Endothelial cell of umbilical vein (primary cell): ENCODE measurements at regions not wholly inside any gene's neighbourhood (a gene's known extent, or its start where the extent isn't known, plus 50 kb on each side); places are given as distances from the start of the nearest gene placed in this dataset.

Experiments used
- BruUV-seq: library from RNA; stranded (reverse); fragments of 400-500 nt; replicated peaks from 2 replicates; lab custom pipeline; 2021; lab: Mats Ljungman, UMichigan
- CTCF ChIA-PET: fragments of 300-600, 350-600 bp; sonication (Branson Sonifier 250); formaldehyde crosslinking; loops from one replicate; lab custom pipeline; 2021; ENCODE audit warnings: antibody characterized with exemption, inconsistent platforms; lab: Charles Lee
- POLR2A ChIA-PET: fragments of 300-600, 350-600 bp; sonication (Branson Sonifier 250); formaldehyde crosslinking; loops from one replicate; lab custom pipeline; 2021; ENCODE audit warnings: antibody characterized with exemption, inconsistent platforms; lab: Charles Lee
- DNase-seq: peaks from one replicate; pipeline ENCODE4 v3.0.0-alpha.2; 2011; ENCODE audit warnings: low read depth, low spot score
- FAIRE-seq: peaks from 2 replicates; lab custom pipeline; 2011; peaks lifted over from hg19 to GRCh38; lab: Jason Lieb, UNC
- H2AFZ ChIP-seq: 2 replicates; pipeline ENCODE4 v1.6.0; 2012; ENCODE audit warnings: low read depth, low read length, control low read depth, inconsistent platforms
- H3K27ac ChIP-seq: 2 replicates; pipeline ENCODE4 v1.5.1; 2011; ENCODE audit warnings: low read depth, mild to moderate bottlenecking, control low read depth, low read length, moderate library complexity; ENCODE audit not compliant: insufficient read depth
- H3K27me3 ChIP-seq, 2 experiments: 2 replicates each; pipeline versions ENCODE4 v1.6.0 to v1.6.1; 2011; ENCODE audit warnings: low read length in 2 of 2, mixed read lengths in 1 of 2; ENCODE audit not compliant: control insufficient read depth in 2 of 2, insufficient read depth in 2 of 2
- H3K36me3 ChIP-seq, 2 experiments: 2 replicates in 1 of 2; 3 replicates in 1 of 2; pipeline ENCODE4 v1.5.1; 2011; ENCODE audit warnings: low read length in 2 of 2, mild to moderate bottlenecking in 1 of 2, moderate library complexity in 1 of 2; ENCODE audit not compliant: control insufficient read depth in 2 of 2, insufficient read depth in 2 of 2; ENCODE audit errors: extremely low read depth in 1 of 2
- H3K4me1 ChIP-seq: 3 replicates; pipeline ENCODE4 v1.5.1; 2011; ENCODE audit warnings: mild to moderate bottlenecking, low read length; ENCODE audit not compliant: control insufficient read depth, insufficient read depth; ENCODE audit errors: extremely low read depth
- H3K4me2 ChIP-seq: 2 replicates; pipeline ENCODE4 v1.6.1; 2011; ENCODE audit warnings: low read length, control low read depth, mixed read lengths; ENCODE audit not compliant: insufficient read depth
- H3K4me3 ChIP-seq, 3 experiments: fragments of 200-600 bp in 1 of 3; sonication (generic), shearing (Covaris generic) in 1 of 3; replicated peaks in 1 of 3; 2 replicates each; pipeline ENCODE4 v1.5.1; 2011 to 2016; ENCODE audit warnings: control low read depth in 3 of 3, low read length in 3 of 3, mild to moderate bottlenecking in 2 of 3, inconsistent platforms in 1 of 3, low read depth in 1 of 3, moderate library complexity in 1 of 3; ENCODE audit not compliant: insufficient read depth in 1 of 3
- H3K79me2 ChIP-seq: 2 replicates; pipeline ENCODE4 v1.6.0; 2012; ENCODE audit warnings: low read length, inconsistent platforms; ENCODE audit not compliant: control insufficient read depth, insufficient read depth
- H3K9ac ChIP-seq: replicated peaks from 2 replicates; pipeline ENCODE3; 2011; ENCODE audit warnings: low read length, control low read depth; ENCODE audit not compliant: insufficient read depth; ENCODE audit errors: extremely low read depth
- H3K9me1 ChIP-seq: replicated peaks from 3 replicates; pipeline ENCODE4 v1.6.0; 2011; ENCODE audit warnings: mild to moderate bottlenecking, low read length; ENCODE audit not compliant: control insufficient read depth, insufficient read depth; ENCODE audit errors: extremely low read depth
- H3K9me3 ChIP-seq: replicated peaks from 2 replicates; pipeline ENCODE4 v1.5.1; 2012; ENCODE audit warnings: low read length, inconsistent platforms; ENCODE audit not compliant: control insufficient read depth, insufficient read depth
- H4K20me1 ChIP-seq: replicated peaks from 2 replicates; pipeline ENCODE3; 2011; ENCODE audit warnings: mild to moderate bottlenecking, low read length; ENCODE audit not compliant: control insufficient read depth, insufficient read depth; ENCODE audit errors: extremely low read depth
- CTCF ChIP-seq, 2 donors: IDR thresholded peaks; 1 replicate in 1 of 2; 2 replicates in 1 of 2; pipeline ENCODE4 v1.5.1; 2011; ENCODE audit warnings: low read length in 2 of 2, mild to moderate bottlenecking in 2 of 2, moderate library complexity in 2 of 2, control low read depth in 1 of 2, inconsistent platforms in 1 of 2, low read depth in 1 of 2; ENCODE audit not compliant: insufficient read depth in 1 of 2; ENCODE audit errors: extremely low read depth in 1 of 2
- EZH2 ChIP-seq: IDR thresholded peaks from 2 replicates; pipeline ENCODE4 v1.6.1; 2012; ENCODE audit warnings: borderline replicate concordance, low read depth, mild to moderate bottlenecking, moderate library complexity, low read length, inconsistent platforms; ENCODE audit not compliant: severe bottlenecking
- FOS ChIP-seq: IDR thresholded peaks from 2 replicates; pipeline ENCODE4 v1.6.1; 2011; ENCODE audit warnings: mild to moderate bottlenecking, low read length, moderate library complexity, borderline replicate concordance; ENCODE audit not compliant: insufficient read depth
- GATA2 ChIP-seq: IDR thresholded peaks from 2 replicates; pipeline ENCODE4 v1.7.0; 2011; ENCODE audit warnings: low read depth, mild to moderate bottlenecking, moderate library complexity, mixed read lengths, low read length; ENCODE audit not compliant: insufficient read length, insufficient read depth
- JUN ChIP-seq: IDR thresholded peaks from 2 replicates; pipeline ENCODE4 v1.6.1; 2011; ENCODE audit warnings: borderline replicate concordance, low read depth; ENCODE audit not compliant: insufficient read length, insufficient read depth
- MAX ChIP-seq: IDR thresholded peaks from 2 replicates; pipeline ENCODE4 v1.6.1; 2011; ENCODE audit not compliant: insufficient read depth, insufficient read length
- MYC ChIP-seq: IDR thresholded peaks from one replicate; pipeline ENCODE4 v1.6.1; 2011; ENCODE audit warnings: mild to moderate bottlenecking, low read depth, low read length
- POLR2A ChIP-seq: IDR thresholded peaks from 2 replicates; pipeline ENCODE4 v1.6.1; 2012; ENCODE audit warnings: low read depth, mild to moderate bottlenecking, control low read depth, low read length
- POLR2AphosphoS5 ChIP-seq: IDR thresholded peaks from 2 replicates; pipeline ENCODE4 v1.6.1; 2012; ENCODE audit warnings: low read depth, mild to moderate bottlenecking, control low read depth, low read length, moderate library complexity; ENCODE audit not compliant: insufficient read depth
- dilution Hi-C: fragments of 300-500 bp; cut with MboI; formaldehyde crosslinking; loops from one replicate; pipeline ENCODE4 v1.15.0; 2019; ENCODE audit warnings: low sequenced_read_pairs; ENCODE audit not compliant: extremely low pct_ligation_motif_present
- intact Hi-C: fragments of 100-400 bp; cut with micrococcal nuclease; formaldehyde crosslinking; loops from one replicate; pipeline ENCODE4 v1.10.0; 2022

- Histone ChIP-seq H3K4me1 (no peaks in the 10 kb centered on the region), H4K20me1 (no peaks in the 10 kb centered on the region), H3K4me3 (no peak overlapping the region), H3K9me3 (no peaks in the 10 kb centered on the region), H3K4me2 (no peak overlapping the region), H3K9ac (no peak overlapping the region), H3K27ac (no peak overlapping the region), H2AFZ (no peak overlapping the region), H3K36me3 (no peaks in the 10 kb centered on the region), H3K27me3 (no peaks in the 10 kb centered on the region), H3K79me2 (no peaks in the 10 kb centered on the region), H3K9me1 (no peaks in the 10 kb centered on the region)
- no TSS peak for BruUV-seq
- ChIA-PET POLR2A (no interaction called here), CTCF (no interaction called here)
- FAIRE-seq = no peak
- intact Hi-C loops (no loop called here), dilution Hi-C loops (no loop called here)
- no peak for DNase-seq
- TF ChIP-seq MYC (no peak), POLR2AphosphoS5 (no peak), CTCF (IDR thresholded peaks at IDR 0.05; ENCODE audit: extremely low read depth in 1 of 2, insufficient read depth in 1 of 2, low read depth in 1 of 2, low read length in 2 of 2) (no peak), EZH2 (no peak), GATA2 (no peak), POLR2A (no peak), JUN (no peak), MAX (no peak), FOS (no peak)
Observed at GRCh38 chr14:66152302-66152701, 333.9 kb upstream of the CCDC196 start.
